Fibroblast of pulmonary artery (primary cell): ENCODE measurements at regions not wholly inside any gene's neighbourhood (a gene's known extent, or its start where the extent isn't known, plus 50 kb on each side); places are given as distances from the start of the nearest gene placed in this dataset.

Experiments
- DNase-seq: peaks from one replicate; pipeline ENCODE4 v3.0.0-alpha.2; 2010; ENCODE audit warnings: low read depth
- H3K4me3 ChIP-seq: replicated peaks from 2 replicates; pipeline ENCODE4 v1.5.1; 2011; ENCODE audit warnings: low read depth, mild to moderate bottlenecking, control low read depth, low read length, moderate library complexity
- CTCF ChIP-seq: IDR thresholded peaks from 2 replicates; pipeline ENCODE4 v1.5.1; 2011; ENCODE audit warnings: mild to moderate bottlenecking, control low read depth, low read length, inconsistent platforms; ENCODE audit errors: missing control alignments

DNA sequence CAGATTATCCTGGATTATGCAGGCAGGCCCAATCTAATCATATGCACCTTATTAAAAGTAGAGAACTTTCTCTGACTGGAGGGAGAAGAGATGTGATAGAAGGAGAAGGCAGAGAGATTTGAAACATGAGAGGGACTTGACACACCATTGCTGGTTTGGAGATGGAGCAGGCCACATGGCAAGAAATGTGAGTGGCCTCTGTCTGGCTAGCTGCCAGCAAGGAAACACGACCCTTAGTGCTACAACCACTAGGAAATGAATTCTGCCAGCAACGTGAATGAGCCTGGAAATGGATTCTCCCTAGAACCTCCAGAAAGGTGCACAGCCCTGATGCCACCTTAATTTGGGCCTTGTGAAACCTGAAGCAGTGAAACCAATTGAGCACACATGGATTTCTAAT, 79.5 kb upstream of the MBNL3 start:
- H3K4me3 ChIP-seq: no peak overlapping the region
- no peak for DNase-seq
- TF ChIP-seq CTCF: no peak

DNA sequence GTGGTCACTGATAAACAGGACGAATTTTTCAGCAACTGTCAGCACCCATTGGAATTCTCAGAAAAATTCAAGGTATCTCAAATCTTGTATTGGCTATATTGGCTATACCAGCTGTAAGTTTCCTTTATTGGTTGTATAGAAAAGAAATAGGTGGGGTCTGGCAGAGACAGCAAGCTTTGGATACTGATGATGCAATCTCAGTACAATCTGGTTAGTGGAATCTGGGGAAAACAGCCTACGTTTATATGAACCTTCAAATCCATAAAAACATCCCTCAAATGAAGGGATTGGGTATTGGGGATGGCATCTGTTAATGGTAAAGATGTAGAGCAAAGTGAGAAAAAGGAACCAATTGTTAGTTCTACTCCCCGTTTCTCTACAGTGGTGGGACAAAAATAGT, 76.4 kb upstream of the MBNL3 start:
- no peak for DNase-seq
- no peak for TF ChIP-seq CTCF
- no peak overlapping the region for H3K4me3 ChIP-seq

GRCh38 chrX:132563976-132564375, 75.1 kb upstream of the MBNL3 start:
- no peak for TF ChIP-seq CTCF
- H3K4me3 ChIP-seq: no peak overlapping the region
- peak; percentile 21 for DNase-seq

DNA sequence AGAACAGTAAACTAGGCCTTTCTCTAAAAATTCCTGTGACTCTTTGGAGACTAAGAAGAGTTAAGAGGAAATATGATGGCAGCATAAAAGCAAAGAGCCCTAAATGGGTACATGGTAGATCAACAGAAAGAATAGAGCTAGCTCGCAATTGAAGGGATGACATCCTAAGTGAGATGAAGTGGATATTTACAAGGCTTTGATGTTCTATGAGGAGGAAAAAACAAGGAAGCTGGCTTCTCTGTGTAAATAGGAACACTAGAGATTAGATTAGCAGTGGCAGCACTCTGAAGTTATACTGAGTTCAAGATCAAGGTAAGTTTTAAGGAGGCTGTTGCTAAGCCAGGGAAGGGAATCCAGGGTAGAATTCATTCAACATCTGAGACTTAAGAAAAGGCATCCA, 73.1 kb upstream of the MBNL3 start:
- TF ChIP-seq CTCF: no peak
- DNase-seq: no peak
- H3K4me3 ChIP-seq: no peak overlapping the region

GRCh38 chrX:132561483-132561882, 72.6 kb upstream of the MBNL3 start:
- DNase-seq: no peak
- no peak for TF ChIP-seq CTCF

GRCh38 chrX:132559101-132559500, 70.3 kb upstream of the MBNL3 start:
- DNase-seq: no peak
- no peak for TF ChIP-seq CTCF
- H3K4me3 ChIP-seq: no peak overlapping the region

More at GRCh38 chrX:132561483-132561882, 72.6 kb upstream of the MBNL3 start:
- no peak overlapping the region for H3K4me3 ChIP-seq

DNA sequence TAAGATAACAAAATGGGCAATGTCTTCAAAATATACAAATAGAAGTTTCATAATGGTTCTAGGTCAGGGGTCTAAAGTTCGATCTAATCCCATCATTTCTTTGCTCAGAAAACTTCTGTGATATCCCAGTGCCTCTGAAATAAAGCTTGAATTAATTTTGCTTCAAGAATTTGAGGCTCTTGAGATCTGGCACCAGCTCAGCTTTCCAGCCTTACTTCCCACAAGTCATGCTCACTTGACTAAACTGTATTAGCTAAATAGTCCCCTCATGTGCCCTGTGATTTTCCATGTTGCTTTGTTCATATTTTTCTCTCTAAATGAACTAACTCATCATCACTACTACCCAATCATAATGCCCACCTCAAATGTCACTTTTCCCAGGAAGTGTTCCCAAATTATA, 50.8 kb upstream of the MBNL3 start:
- no peak for DNase-seq
- TF ChIP-seq CTCF: no peak
- H3K4me3 ChIP-seq: no peak overlapping the region
